AG09309 (cell line): ENCODE measurements at regions not wholly inside any gene's neighbourhood (a gene's known extent, or its start where the extent isn't known, plus 50 kb on each side); places are given as distances from the start of the nearest gene placed in this dataset.

ENCODE experiments used
- DNase-seq: peaks from one replicate; pipeline ENCODE4 v3.0.0-alpha.2; 2010; ENCODE audit warnings: low read depth
- H3K4me3 ChIP-seq: 2 replicates; pipeline ENCODE4 v1.5.1; 2011; ENCODE audit warnings: mild to moderate bottlenecking, low read depth, low read length, moderate library complexity; ENCODE audit not compliant: control insufficient read depth
- TF ChIP-seq, protein P1 (sequence below): IDR thresholded peaks from 2 replicates; pipeline ENCODE4 v1.5.1; 2011; ENCODE audit warnings: mild to moderate bottlenecking, low read depth, low read length, inconsistent platforms; ENCODE audit not compliant: insufficient read depth, control insufficient read depth; ENCODE audit errors: missing control alignments

GRCh38 chr7:156540619-156541165 is 99.9 kb upstream of the RNF32 start:
- TF ChIP-seq, protein P1, sequence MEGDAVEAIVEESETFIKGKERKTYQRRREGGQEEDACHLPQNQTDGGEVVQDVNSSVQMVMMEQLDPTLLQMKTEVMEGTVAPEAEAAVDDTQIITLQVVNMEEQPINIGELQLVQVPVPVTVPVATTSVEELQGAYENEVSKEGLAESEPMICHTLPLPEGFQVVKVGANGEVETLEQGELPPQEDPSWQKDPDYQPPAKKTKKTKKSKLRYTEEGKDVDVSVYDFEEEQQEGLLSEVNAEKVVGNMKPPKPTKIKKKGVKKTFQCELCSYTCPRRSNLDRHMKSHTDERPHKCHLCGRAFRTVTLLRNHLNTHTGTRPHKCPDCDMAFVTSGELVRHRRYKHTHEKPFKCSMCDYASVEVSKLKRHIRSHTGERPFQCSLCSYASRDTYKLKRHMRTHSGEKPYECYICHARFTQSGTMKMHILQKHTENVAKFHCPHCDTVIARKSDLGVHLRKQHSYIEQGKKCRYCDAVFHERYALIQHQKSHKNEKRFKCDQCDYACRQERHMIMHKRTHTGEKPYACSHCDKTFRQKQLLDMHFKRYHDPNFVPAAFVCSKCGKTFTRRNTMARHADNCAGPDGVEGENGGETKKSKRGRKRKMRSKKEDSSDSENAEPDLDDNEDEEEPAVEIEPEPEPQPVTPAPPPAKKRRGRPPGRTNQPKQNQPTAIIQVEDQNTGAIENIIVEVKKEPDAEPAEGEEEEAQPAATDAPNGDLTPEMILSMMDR = no peak
- H3K4me3 ChIP-seq = no peak overlapping the region
- no peak for DNase-seq

DNA sequence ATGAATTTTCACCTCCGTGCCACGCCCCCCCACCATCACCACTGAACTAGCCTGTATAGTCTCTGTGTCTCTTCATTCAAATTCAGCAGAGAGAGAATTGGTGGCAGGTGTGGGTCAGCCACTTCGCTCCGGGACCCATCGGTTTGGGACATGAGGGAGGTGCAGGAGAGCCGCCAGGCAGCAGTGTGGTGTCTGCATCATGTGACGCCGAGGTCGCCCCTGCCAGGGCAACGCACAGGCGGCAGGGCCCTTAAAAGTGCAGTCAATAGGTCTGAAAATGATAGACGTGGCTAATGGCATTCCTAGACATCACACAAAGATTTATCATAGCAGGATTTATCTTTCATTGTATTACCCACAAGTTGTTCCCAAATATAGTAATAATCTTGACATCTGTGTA is 100.6 kb upstream of the RNF32 start:
- no peak for DNase-seq
- H3K4me3 ChIP-seq = no peak overlapping the region
- TF ChIP-seq, protein P1 = no peak

DNA sequence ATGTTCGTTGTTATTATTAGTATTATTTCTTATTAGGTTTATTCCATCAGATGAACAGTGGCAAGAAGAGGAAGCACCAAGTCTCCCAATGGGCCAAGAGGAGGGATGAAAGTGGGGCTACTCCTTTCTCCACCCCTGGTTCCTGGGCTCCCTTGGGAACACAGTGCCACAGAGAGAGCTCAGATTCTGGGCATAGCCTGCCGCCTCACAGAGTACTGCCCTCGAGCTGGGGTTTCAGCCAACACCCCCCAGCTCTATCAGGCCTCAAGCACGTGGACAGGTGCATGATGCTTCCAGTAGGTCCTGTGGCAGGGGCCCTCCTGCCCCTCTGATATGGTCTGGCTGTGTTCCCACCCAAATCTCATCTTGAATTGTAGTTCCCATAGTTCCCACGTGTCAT is 103.6 kb upstream of the RNF32 start:
- TF ChIP-seq, protein P1 = no peak
- no peak overlapping the region for H3K4me3 ChIP-seq
- DNase-seq = no peak

DNA sequence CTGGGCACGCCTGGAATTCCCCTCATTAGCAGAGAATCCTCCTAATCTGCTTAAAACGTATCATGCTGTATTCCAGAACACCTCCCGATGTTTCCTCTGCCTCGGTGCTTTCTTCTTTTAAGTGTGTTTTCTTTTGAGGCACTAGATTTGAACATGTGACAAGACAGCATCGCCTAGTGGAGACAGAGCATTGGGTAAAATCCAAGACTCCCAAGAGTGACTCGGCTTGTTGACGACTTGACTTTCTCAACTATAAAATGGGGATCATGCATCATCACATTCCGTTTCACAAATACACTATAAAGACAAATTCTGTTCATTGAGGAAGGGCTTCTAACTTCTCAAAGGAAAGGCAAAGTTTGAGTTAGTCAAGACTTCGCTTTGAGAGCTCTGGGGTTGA is 105.6 kb upstream of the RNF32 start:
- no peak overlapping the region for H3K4me3 ChIP-seq
- DNase-seq = no peak
- TF ChIP-seq, protein P1 = no peak

DNA sequence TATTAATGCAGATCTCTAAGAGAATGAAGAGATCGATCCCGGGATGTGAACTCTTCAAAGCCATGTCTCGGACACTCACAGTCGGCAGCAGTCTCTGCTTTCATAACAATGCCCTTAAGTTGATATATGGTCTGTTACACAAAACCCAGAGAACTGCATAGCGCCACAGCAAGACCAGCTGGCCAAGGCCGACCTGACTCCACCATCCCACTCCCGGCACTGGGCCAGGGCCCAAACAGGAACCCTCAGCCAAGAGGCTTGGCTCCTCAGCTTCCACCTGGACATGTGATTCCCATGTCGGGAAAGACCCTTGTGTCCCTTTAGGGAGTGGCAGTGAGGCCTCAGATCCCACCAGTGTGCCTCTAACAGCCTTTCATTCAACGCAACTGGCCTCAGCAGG is 106.6 kb upstream of the RNF32 start:
- DNase-seq = no peak
- TF ChIP-seq, protein P1 = no peak
- H3K4me3 ChIP-seq = no peak overlapping the region

GRCh38 chr7:156533420-156533819 is 107.2 kb upstream of the RNF32 start:
- H3K4me3 ChIP-seq = no peak overlapping the region
- TF ChIP-seq, protein P1 = no peak
- no peak for DNase-seq
